ENCODE measurements at regions not wholly inside any gene's neighbourhood (a gene's known extent, or its start where the extent isn't known, plus 50 kb on each side); places are given as distances from the start of the nearest gene placed in this dataset.

- FAIRE-seq (no peak), DNase-seq (ENCODE audit: low spot score) (no peak), ATAC-seq (peak; percentile 57)
- Histone ChIP-seq H3K36me3 (replicated peaks in 1 of 2; ENCODE audit: control insufficient read depth in 1 of 2, insufficient read depth in 2 of 2, low read length in 2 of 2) (no peaks in the 10 kb centered on the region), H3K27ac (ENCODE audit: extremely low read length, insufficient read depth, low read length) (peak overlapping the region; percentile 54), H3K79me2 (ENCODE audit: insufficient read depth, low read length) (peaks cover 18% of the 10 kb centered on the region), H2AFZ (ENCODE audit: low read length) (peak overlapping the region; percentile 9), H3K4me3 (replicated peaks in 1 of 3; ENCODE audit: insufficient read depth in 1 of 3, low read depth in 2 of 3, low read length in 3 of 3) (peak overlapping the region in 1 of 3 experiments; percentile 25; a peak in 2 of 6 replicates), H3K4me1 (ENCODE audit: insufficient read depth, low read length) (peaks cover 95% of the 10 kb centered on the region), H4K20me1 (ENCODE audit: insufficient read depth, low read length) (no peaks in the 10 kb centered on the region), H3K9ac (ENCODE audit: insufficient read depth, low read depth, low read length) (peak overlapping the region; percentile 39), H3K9me3 (ENCODE audit: low read length) (no peaks in the 10 kb centered on the region), H3K27me3 (ENCODE audit: control insufficient read depth in 1 of 2, insufficient read depth in 2 of 2, low read length in 2 of 2) (no peaks in the 10 kb centered on the region), H3K4me2 (ENCODE audit: low read depth, low read length) (peak overlapping the region; percentile 61)
- no TSS peak for BruUV-seq (replicated peaks)
- in situ Hi-C loops (cut with HindIII; ENCODE audit: extremely low pct_ligation_motif_present, low pct_unique_long_range_greater_than_20kb) (no loop called here), intact Hi-C loops (cut with micrococcal nuclease; ENCODE audit: unreplicated experiment) (no loop called here)
- CTCF ChIA-PET (ENCODE audit: low intra/inter-chr PET ratio, low total read pairs), result no interaction called here
- WGBS (ENCODE audit: low lambda C conversion rate), result 79% methylated on average over 7 of the region's 7 CpGs
- POLR2A ChIA-PET, result interaction anchor here (1.0 to 1.7 kb wide), 7 partner anchors 15 to 81 kb away, joined by 3 to 15 read pairs (median 6); no protein-coding TSS in a partner anchor
- 0 out of 2 replicates have a peak, but pooled peaks have one; percentile 9 for TF ChIP-seq AKAP8 (CRISPR knock-in tag; IDR thresholded peaks at IDR 0.05)
- TF ChIP-seq TCF7L2 (IDR thresholded peaks at IDR 0.05; ENCODE audit: low read depth, low read length), result no peak
- 0 out of 2 replicates have a peak, but pooled peaks have one; percentile 28 for TF ChIP-seq CCDC6 (CRISPR knock-in tag; IDR thresholded peaks at IDR 0.05)
- TF ChIP-seq ZNF317 (CRISPR knock-in tag; IDR thresholded peaks at IDR 0.05), result peak; percentile 59; the same call in 1 of the 2 replicates
- peak; percentile 57; the same call in 1 of the 2 replicates for TF ChIP-seq PAXIP1 (CRISPR knock-in tag; conservative IDR thresholded peaks at IDR 0.05)
- TF ChIP-seq ZNF556 (CRISPR knock-in tag; IDR thresholded peaks at IDR 0.05; ENCODE audit: borderline replicate concordance), result 0 out of 2 replicates have a peak, but pooled peaks have one; percentile 19
- TF ChIP-seq ZNF605 (CRISPR knock-in tag; IDR thresholded peaks at IDR 0.05), result peak; percentile 49; the same call in 1 of the 2 replicates
- TF ChIP-seq ZSCAN29 (CRISPR knock-in tag; conservative IDR thresholded peaks at IDR 0.05), result 0 out of 2 replicates have a peak, but pooled peaks have one; percentile 6
- TF ChIP-seq TARDBP (CRISPR knock-in tag; IDR thresholded peaks at IDR 0.05), result 0 out of 2 replicates have a peak, but pooled peaks have one; percentile 36
- no peak for TF ChIP-seq MLLT10 (CRISPR knock-in tag; IDR thresholded peaks at IDR 0.05)
- TF ChIP-seq ZNF609 (CRISPR knock-in tag; IDR thresholded peaks at IDR 0.05; ENCODE audit: borderline replicate concordance), result 0 out of 2 replicates have a peak, but pooled peaks have one; percentile 6
- TF ChIP-seq SNAPC2 (CRISPR knock-in tag; IDR thresholded peaks at IDR 0.05), result peak; percentile 58; the same call in 1 of the 2 replicates
- TF ChIP-seq ZNF335 (CRISPR knock-in tag; IDR thresholded peaks at IDR 0.05), result no peak
- 0 out of 2 replicates have a peak, but pooled peaks have one; percentile 48 for TF ChIP-seq ZBTB7B (CRISPR knock-in tag; IDR thresholded peaks at IDR 0.05)
- TF ChIP-seq ZNF510 (CRISPR knock-in tag; IDR thresholded peaks at IDR 0.05; ENCODE audit: low read depth), result 0 out of 2 replicates have a peak, but pooled peaks have one; percentile 18
Observed at GRCh38 chr2:42109959-42110640, 59.1 kb upstream of the EML4 start.

Data from HepG2 (cell line).